ENCODE measurements at regions not wholly inside any gene's neighbourhood (a gene's known extent, or its start where the extent isn't known, plus 50 kb on each side); places are given as distances from the start of the nearest gene placed in this dataset.

DNA sequence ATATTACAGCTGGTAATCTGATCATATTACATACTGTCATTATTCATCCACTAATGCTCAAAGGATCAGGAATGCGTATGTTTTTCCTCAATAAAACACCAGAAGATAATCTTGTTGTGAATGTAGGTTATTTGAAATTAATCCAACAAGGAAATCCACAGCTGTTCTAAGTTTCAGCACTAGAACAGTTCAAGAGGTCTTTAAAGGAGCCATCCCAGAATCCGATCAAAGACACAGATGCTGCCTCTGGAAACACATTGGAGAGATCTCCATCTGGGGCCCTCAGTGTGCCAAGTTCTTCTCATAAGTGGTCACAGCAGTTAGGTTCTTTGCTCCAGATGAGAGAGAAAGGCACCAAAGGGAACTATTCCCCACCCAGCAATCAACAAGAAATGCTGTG, 1955.1 kb upstream of the RAG2 start:
- intact Hi-C loops (cut with DNase I): no loop called here
- H3K9me3 ChIP-seq: no peaks in the 10 kb centered on the region
- no peak for DNase-seq
- TF ChIP-seq EP300 (IDR thresholded peaks at IDR 0.05): no peak
- TF ChIP-seq, protein P1, sequence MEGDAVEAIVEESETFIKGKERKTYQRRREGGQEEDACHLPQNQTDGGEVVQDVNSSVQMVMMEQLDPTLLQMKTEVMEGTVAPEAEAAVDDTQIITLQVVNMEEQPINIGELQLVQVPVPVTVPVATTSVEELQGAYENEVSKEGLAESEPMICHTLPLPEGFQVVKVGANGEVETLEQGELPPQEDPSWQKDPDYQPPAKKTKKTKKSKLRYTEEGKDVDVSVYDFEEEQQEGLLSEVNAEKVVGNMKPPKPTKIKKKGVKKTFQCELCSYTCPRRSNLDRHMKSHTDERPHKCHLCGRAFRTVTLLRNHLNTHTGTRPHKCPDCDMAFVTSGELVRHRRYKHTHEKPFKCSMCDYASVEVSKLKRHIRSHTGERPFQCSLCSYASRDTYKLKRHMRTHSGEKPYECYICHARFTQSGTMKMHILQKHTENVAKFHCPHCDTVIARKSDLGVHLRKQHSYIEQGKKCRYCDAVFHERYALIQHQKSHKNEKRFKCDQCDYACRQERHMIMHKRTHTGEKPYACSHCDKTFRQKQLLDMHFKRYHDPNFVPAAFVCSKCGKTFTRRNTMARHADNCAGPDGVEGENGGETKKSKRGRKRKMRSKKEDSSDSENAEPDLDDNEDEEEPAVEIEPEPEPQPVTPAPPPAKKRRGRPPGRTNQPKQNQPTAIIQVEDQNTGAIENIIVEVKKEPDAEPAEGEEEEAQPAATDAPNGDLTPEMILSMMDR (IDR thresholded peaks at IDR 0.05): no peak
- TF ChIP-seq POLR2A (IDR thresholded peaks at IDR 0.05): no peak
- no peak overlapping the region for H3K27ac ChIP-seq
- H3K27me3 ChIP-seq: no peaks in the 10 kb centered on the region
- WGBS, 3 donors: 70 to 82% (median 78%) methylated on average over 2 of the region's 2 CpGs
- no peaks in the 10 kb centered on the region for H3K36me3 ChIP-seq
- no peaks in the 10 kb centered on the region for H3K4me1 ChIP-seq (ENCODE audit: insufficient read depth)
- H3K4me3 ChIP-seq: no peak overlapping the region

DNA sequence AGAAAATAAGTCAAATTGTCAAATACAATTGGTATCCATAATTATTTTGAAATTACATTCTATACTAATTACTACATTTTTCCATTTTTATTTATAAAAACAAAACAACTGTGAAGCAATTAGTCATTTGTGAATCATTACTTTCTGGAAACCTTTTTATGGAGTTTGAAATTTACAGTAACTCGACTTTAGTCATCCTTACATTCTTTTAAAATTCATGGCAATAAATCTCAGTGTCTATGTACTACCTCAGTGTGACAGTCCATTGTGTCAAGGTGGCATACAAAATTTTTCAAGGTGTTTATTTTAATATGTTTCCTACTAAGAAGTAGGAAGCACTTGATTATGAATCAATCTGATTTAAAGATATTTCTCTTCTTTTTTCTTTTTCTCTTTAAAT, 1949.4 kb upstream of the RAG2 start:
- Histone ChIP-seq H3K4me1 (ENCODE audit: insufficient read depth) (no peaks in the 10 kb centered on the region), H3K27ac (no peak overlapping the region), H3K27me3 (no peaks in the 10 kb centered on the region), H3K9me3 (no peaks in the 10 kb centered on the region), H3K36me3 (no peaks in the 10 kb centered on the region), H3K4me3 (no peak overlapping the region)
- no peak for TF ChIP-seq EP300 (IDR thresholded peaks at IDR 0.05)
- TF ChIP-seq, protein P1 (IDR thresholded peaks at IDR 0.05): no peak
- TF ChIP-seq POLR2A (IDR thresholded peaks at IDR 0.05): no peak
- intact Hi-C loops (cut with DNase I): loop anchor here in 1 of 4 donors (10.0 kb wide), 1 partner anchor 1877 kb away; no protein-coding TSS in a partner anchor
- no peak for DNase-seq
- 67 to 81% (median 70%) methylated on average over 1 of the region's 1 CpG for WGBS, 3 donors

DNA sequence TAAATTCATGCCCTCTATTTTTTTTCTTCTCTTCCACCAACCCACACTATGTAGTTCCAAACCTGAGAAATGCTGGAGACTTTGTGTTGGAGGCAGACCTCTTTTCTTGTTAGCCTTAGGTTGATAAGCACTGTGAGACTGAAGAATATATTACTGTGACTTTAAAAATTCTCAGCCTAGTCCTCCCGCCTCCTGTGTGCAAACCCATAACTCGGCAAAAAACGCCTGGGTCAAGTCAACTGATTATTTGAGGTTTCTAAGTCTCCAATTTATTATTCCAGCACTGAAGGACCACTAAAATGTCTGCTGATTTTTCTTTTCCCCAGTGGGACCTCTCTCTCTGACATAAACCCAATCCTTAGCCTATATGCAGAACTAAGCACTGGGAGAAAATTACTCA, 1946.0 kb upstream of the RAG2 start:
- WGBS, 3 donors: 51 to 71% (median 67%) methylated on average over 3 of the region's 3 CpGs
- Histone ChIP-seq H3K4me1 (ENCODE audit: insufficient read depth) (no peaks in the 10 kb centered on the region), H3K27me3 (no peaks in the 10 kb centered on the region), H3K9me3 (no peaks in the 10 kb centered on the region), H3K27ac (no peak overlapping the region), H3K4me3 (no peak overlapping the region), H3K36me3 (no peaks in the 10 kb centered on the region)
- DNase-seq: no peak
- intact Hi-C loops (cut with DNase I): loop anchor here in 1 of 4 donors (10.0 kb wide), 1 partner anchor 1881 kb away; no protein-coding TSS in a partner anchor
- no peak for TF ChIP-seq EP300 (IDR thresholded peaks at IDR 0.05)
- TF ChIP-seq POLR2A (IDR thresholded peaks at IDR 0.05): no peak
- TF ChIP-seq, protein P1 (IDR thresholded peaks at IDR 0.05): no peak

DNA sequence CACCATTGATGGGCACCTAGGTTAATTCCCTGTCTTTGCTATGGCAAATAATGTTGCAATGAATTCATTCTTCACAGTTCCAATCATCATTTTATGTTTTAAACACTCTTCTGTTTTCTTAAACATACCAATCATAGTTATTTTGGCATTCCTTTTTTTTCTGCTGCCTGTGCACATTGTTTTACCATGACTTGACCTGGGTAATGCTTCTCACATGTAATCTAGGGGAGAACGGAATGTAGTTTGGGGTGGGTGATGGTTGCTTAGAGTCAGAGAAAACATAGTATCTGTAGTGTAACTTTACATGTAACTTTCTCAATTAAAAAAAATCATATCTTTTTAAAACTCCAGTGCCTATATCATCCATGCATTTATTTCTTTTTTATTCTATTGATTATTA, 1945.3 kb upstream of the RAG2 start:
- 21 to 46% (median 31%) methylated on average over 1 of the region's 1 CpG for WGBS, 3 donors

More for the DNA sequence above, 1945.3 kb upstream of the RAG2 start:
- intact Hi-C loops (cut with DNase I): loop anchor here in 1 of 4 donors (10.0 kb wide), 1 partner anchor 1881 kb away; no protein-coding TSS in a partner anchor
- Histone ChIP-seq H3K36me3 (no peaks in the 10 kb centered on the region), H3K4me3 (no peak overlapping the region), H3K27ac (no peak overlapping the region), H3K4me1 (ENCODE audit: insufficient read depth) (no peaks in the 10 kb centered on the region), H3K9me3 (no peaks in the 10 kb centered on the region), H3K27me3 (no peaks in the 10 kb centered on the region)
- DNase-seq: no peak
- no peak for TF ChIP-seq EP300 (IDR thresholded peaks at IDR 0.05)
- TF ChIP-seq, protein P1 (IDR thresholded peaks at IDR 0.05): no peak
- TF ChIP-seq POLR2A (IDR thresholded peaks at IDR 0.05): no peak

All from ovary (tissue), 7 donors.